Breast epithelium (tissue), 4 donors: ENCODE measurements at regions not wholly inside any gene's neighbourhood (a gene's known extent, or its start where the extent isn't known, plus 50 kb on each side); places are given as distances from the start of the nearest gene placed in this dataset.
"Not testable (repeated sequence)": the region's sequence is repeated elsewhere in the genome, so short reads cannot be mapped to it uniquely, and the experiment has no call there.

Source experiments
- DNase-seq, 2 donors: peaks; one replicate each; pipeline ENCODE4 v3.0.0-alpha.2; 2019; ENCODE audit warnings: low spot score in 2 of 2
- H3K27ac ChIP-seq, 2 donors: fragments of 200-600 bp; sonication (generic) in 1 of 2; one replicate each; pipeline ENCODE4 v1.5.1; 2016 to 2019; ENCODE audit warnings: mild to moderate bottlenecking in 1 of 2
- H3K27me3 ChIP-seq, 2 donors: fragments of 200-600 bp; sonication (generic) in 1 of 2; one replicate each; pipeline versions ENCODE4 v1.5.1 to v1.6.0; 2017 to 2019; ENCODE audit warnings: control low read depth in 1 of 2, mild to moderate bottlenecking in 1 of 2
- H3K36me3 ChIP-seq: fragments of 200-600 bp; one replicate; pipeline ENCODE4 v1.5.1; 2019
- H3K4me1 ChIP-seq, 2 donors: fragments of 200-600 bp; sonication (generic); one replicate each; pipeline ENCODE4 v1.5.1; 2016 to 2019; ENCODE audit warnings: control low read depth in 1 of 2
- H3K4me3 ChIP-seq, 3 donors: fragments of 200-600 bp; sonication (generic); 1 replicate in 2 of 3; 2 replicates in 1 of 3; pipeline ENCODE4 v1.5.1; 2016 to 2019; ENCODE audit warnings: mild to moderate bottlenecking in 3 of 3, moderate library complexity in 2 of 3
- H3K9me3 ChIP-seq, 2 donors: fragments of 200-600 bp; sonication (generic) in 1 of 2; one replicate each; pipeline ENCODE4 v1.5.1; 2016 to 2019; ENCODE audit warnings: control low read depth in 1 of 2
- CTCF ChIP-seq, 3 donors: fragments of 450-650 bp; IDR thresholded peaks; one replicate each; pipeline ENCODE4 v1.5.1; 2016 to 2017; ENCODE audit warnings: antibody characterized with exemption in 3 of 3, mild to moderate bottlenecking in 3 of 3, moderate library complexity in 3 of 3
- POLR2A ChIP-seq: fragments of 450-650 bp; IDR thresholded peaks from one replicate; pipeline ENCODE4 v1.6.1; 2016; ENCODE audit warnings: antibody characterized with exemption, mild to moderate bottlenecking, moderate library complexity
- POLR2AphosphoS5 ChIP-seq, 3 donors: sonication (generic); formaldehyde crosslinking; IDR thresholded peaks; one replicate each; pipeline ENCODE4 v1.6.1; 2017; ENCODE audit warnings: antibody characterized with exemption in 3 of 3
- intact Hi-C: fragments of 100-400 bp; cut with DNase I; formaldehyde crosslinking; loops from one replicate; pipeline ENCODE4 v1.15.1; 2023; ENCODE audit warnings: low total_unique reads

GRCh38 chr7:57775396-57776088 is 325.6 kb downstream of the ZNF716 start:
- H3K36me3 ChIP-seq: no peaks in the 10 kb centered on the region
- H3K4me1 ChIP-seq: no peaks in the 10 kb centered on the region
- H3K4me3 ChIP-seq: no peak overlapping the region
- H3K9me3 ChIP-seq: peaks cover 7 to 59% of the 10 kb centered on the region in 2 donors
- intact Hi-C loops: no loop called here
- H3K27me3 ChIP-seq: no peaks in the 10 kb centered on the region
- DNase-seq: no peak
- TF ChIP-seq POLR2A (no peak), CTCF (IDR thresholded peaks at IDR 0.05) (no peak), POLR2AphosphoS5 (IDR thresholded peaks at IDR 0.05) (no peak)
- no peak overlapping the region for H3K27ac ChIP-seq

GRCh38 chr7:57776136-57776856 is 326.3 kb downstream of the ZNF716 start:
- intact Hi-C loops, H3K36me3 ChIP-seq, DNase-seq: not testable (repeated sequence)

GRCh38 chr7:57789130-57789529 is 339.2 kb downstream of the ZNF716 start:
- TF ChIP-seq CTCF (IDR thresholded peaks at IDR 0.05) (no peak), POLR2A (no peak), POLR2AphosphoS5 (IDR thresholded peaks at IDR 0.05) (no peak)
- Histone ChIP-seq H3K9me3 (no peaks in the 10 kb centered on the region), H3K27ac (no peak overlapping the region), H3K36me3 (no peaks in the 10 kb centered on the region), H3K4me3 (no peak overlapping the region), H3K4me1 (no peaks in the 10 kb centered on the region), H3K27me3 (no peaks in the 10 kb centered on the region)
- intact Hi-C loops: no loop called here
- DNase-seq: no peak

More at GRCh38 chr7:57776136-57776856, 326.3 kb downstream of the ZNF716 start:
- not testable (repeated sequence) for H3K4me1 ChIP-seq, H3K4me3 ChIP-seq, H3K27ac ChIP-seq, H3K27me3 ChIP-seq
- peaks cover 3 to 52% of the 10 kb centered on the region in 2 donors for H3K9me3 ChIP-seq

GRCh38 chr7:57819491-57819981 is 369.6 kb downstream of the ZNF716 start:
- Histone ChIP-seq H3K9me3 (peaks cover 15 to 26% of the 10 kb centered on the region in 2 donors), H3K36me3 (no peaks in the 10 kb centered on the region), H3K4me3 (no peak overlapping the region), H3K27ac (no peak overlapping the region), H3K27me3 (no peaks in the 10 kb centered on the region), H3K4me1 (no peaks in the 10 kb centered on the region)
- intact Hi-C loops: no loop called here
- TF ChIP-seq POLR2AphosphoS5 (IDR thresholded peaks at IDR 0.05) (no peak), POLR2A (no peak), CTCF (IDR thresholded peaks at IDR 0.05) (no peak)
- no peak for DNase-seq

- H3K36me3 ChIP-seq: no peaks in the 10 kb centered on the region
- DNase-seq: no peak
- H3K27ac ChIP-seq: no peak overlapping the region
- H3K9me3 ChIP-seq: peaks cover 15 to 26% of the 10 kb centered on the region in 2 donors
- no peaks in the 10 kb centered on the region for H3K4me1 ChIP-seq
- intact Hi-C loops: no loop called here
- H3K4me3 ChIP-seq: no peak overlapping the region
- H3K27me3 ChIP-seq: no peaks in the 10 kb centered on the region
- TF ChIP-seq CTCF (IDR thresholded peaks at IDR 0.05): no peak
- no peak for TF ChIP-seq POLR2AphosphoS5 (IDR thresholded peaks at IDR 0.05)
- TF ChIP-seq POLR2A: no peak
Observed at GRCh38 chr7:57820477-57820876, 370.5 kb downstream of the ZNF716 start.
